Endothelial cell of umbilical vein (primary cell): ENCODE measurements at regions not wholly inside any gene's neighbourhood (a gene's known extent, or its start where the extent isn't known, plus 50 kb on each side); places are given as distances from the start of the nearest gene placed in this dataset.

Experiments
- BruUV-seq: library from RNA; stranded (reverse); fragments of 400-500 nt; replicated peaks from 2 replicates; lab custom pipeline; 2021; lab: Mats Ljungman, UMichigan
- CTCF ChIA-PET: fragments of 300-600, 350-600 bp; sonication (Branson Sonifier 250); formaldehyde crosslinking; loops from one replicate; lab custom pipeline; 2021; ENCODE audit warnings: antibody characterized with exemption, inconsistent platforms; lab: Charles Lee
- POLR2A ChIA-PET: fragments of 300-600, 350-600 bp; sonication (Branson Sonifier 250); formaldehyde crosslinking; loops from one replicate; lab custom pipeline; 2021; ENCODE audit warnings: antibody characterized with exemption, inconsistent platforms; lab: Charles Lee
- DNase-seq: peaks from one replicate; pipeline ENCODE4 v3.0.0-alpha.2; 2011; ENCODE audit warnings: low read depth, low spot score
- FAIRE-seq: peaks from 2 replicates; lab custom pipeline; 2011; peaks lifted over from hg19 to GRCh38; lab: Jason Lieb, UNC
- H2AFZ ChIP-seq: 2 replicates; pipeline ENCODE4 v1.6.0; 2012; ENCODE audit warnings: low read depth, low read length, control low read depth, inconsistent platforms
- H3K27ac ChIP-seq: 2 replicates; pipeline ENCODE4 v1.5.1; 2011; ENCODE audit warnings: low read depth, mild to moderate bottlenecking, control low read depth, low read length, moderate library complexity; ENCODE audit not compliant: insufficient read depth
- H3K27me3 ChIP-seq, 2 experiments: 2 replicates each; pipeline versions ENCODE4 v1.6.0 to v1.6.1; 2011; ENCODE audit warnings: low read length in 2 of 2, mixed read lengths in 1 of 2; ENCODE audit not compliant: control insufficient read depth in 2 of 2, insufficient read depth in 2 of 2
- H3K36me3 ChIP-seq, 2 experiments: 2 replicates in 1 of 2; 3 replicates in 1 of 2; pipeline ENCODE4 v1.5.1; 2011; ENCODE audit warnings: low read length in 2 of 2, mild to moderate bottlenecking in 1 of 2, moderate library complexity in 1 of 2; ENCODE audit not compliant: control insufficient read depth in 2 of 2, insufficient read depth in 2 of 2; ENCODE audit errors: extremely low read depth in 1 of 2
- H3K4me1 ChIP-seq: 3 replicates; pipeline ENCODE4 v1.5.1; 2011; ENCODE audit warnings: mild to moderate bottlenecking, low read length; ENCODE audit not compliant: control insufficient read depth, insufficient read depth; ENCODE audit errors: extremely low read depth
- H3K4me2 ChIP-seq: 2 replicates; pipeline ENCODE4 v1.6.1; 2011; ENCODE audit warnings: low read length, control low read depth, mixed read lengths; ENCODE audit not compliant: insufficient read depth
- H3K4me3 ChIP-seq, 3 experiments: fragments of 200-600 bp in 1 of 3; sonication (generic), shearing (Covaris generic) in 1 of 3; replicated peaks in 1 of 3; 2 replicates each; pipeline ENCODE4 v1.5.1; 2011 to 2016; ENCODE audit warnings: control low read depth in 3 of 3, low read length in 3 of 3, mild to moderate bottlenecking in 2 of 3, inconsistent platforms in 1 of 3, low read depth in 1 of 3, moderate library complexity in 1 of 3; ENCODE audit not compliant: insufficient read depth in 1 of 3
- H3K79me2 ChIP-seq: 2 replicates; pipeline ENCODE4 v1.6.0; 2012; ENCODE audit warnings: low read length, inconsistent platforms; ENCODE audit not compliant: control insufficient read depth, insufficient read depth
- H3K9ac ChIP-seq: replicated peaks from 2 replicates; pipeline ENCODE3; 2011; ENCODE audit warnings: low read length, control low read depth; ENCODE audit not compliant: insufficient read depth; ENCODE audit errors: extremely low read depth
- H3K9me1 ChIP-seq: replicated peaks from 3 replicates; pipeline ENCODE4 v1.6.0; 2011; ENCODE audit warnings: mild to moderate bottlenecking, low read length; ENCODE audit not compliant: control insufficient read depth, insufficient read depth; ENCODE audit errors: extremely low read depth
- H3K9me3 ChIP-seq: replicated peaks from 2 replicates; pipeline ENCODE4 v1.5.1; 2012; ENCODE audit warnings: low read length, inconsistent platforms; ENCODE audit not compliant: control insufficient read depth, insufficient read depth
- H4K20me1 ChIP-seq: replicated peaks from 2 replicates; pipeline ENCODE3; 2011; ENCODE audit warnings: mild to moderate bottlenecking, low read length; ENCODE audit not compliant: control insufficient read depth, insufficient read depth; ENCODE audit errors: extremely low read depth
- CTCF ChIP-seq, 2 donors: IDR thresholded peaks; 1 replicate in 1 of 2; 2 replicates in 1 of 2; pipeline ENCODE4 v1.5.1; 2011; ENCODE audit warnings: low read length in 2 of 2, mild to moderate bottlenecking in 2 of 2, moderate library complexity in 2 of 2, control low read depth in 1 of 2, inconsistent platforms in 1 of 2, low read depth in 1 of 2; ENCODE audit not compliant: insufficient read depth in 1 of 2; ENCODE audit errors: extremely low read depth in 1 of 2
- EZH2 ChIP-seq: IDR thresholded peaks from 2 replicates; pipeline ENCODE4 v1.6.1; 2012; ENCODE audit warnings: borderline replicate concordance, low read depth, mild to moderate bottlenecking, moderate library complexity, low read length, inconsistent platforms; ENCODE audit not compliant: severe bottlenecking
- FOS ChIP-seq: IDR thresholded peaks from 2 replicates; pipeline ENCODE4 v1.6.1; 2011; ENCODE audit warnings: mild to moderate bottlenecking, low read length, moderate library complexity, borderline replicate concordance; ENCODE audit not compliant: insufficient read depth
- GATA2 ChIP-seq: IDR thresholded peaks from 2 replicates; pipeline ENCODE4 v1.7.0; 2011; ENCODE audit warnings: low read depth, mild to moderate bottlenecking, moderate library complexity, mixed read lengths, low read length; ENCODE audit not compliant: insufficient read length, insufficient read depth
- JUN ChIP-seq: IDR thresholded peaks from 2 replicates; pipeline ENCODE4 v1.6.1; 2011; ENCODE audit warnings: borderline replicate concordance, low read depth; ENCODE audit not compliant: insufficient read length, insufficient read depth
- MAX ChIP-seq: IDR thresholded peaks from 2 replicates; pipeline ENCODE4 v1.6.1; 2011; ENCODE audit not compliant: insufficient read depth, insufficient read length
- MYC ChIP-seq: IDR thresholded peaks from one replicate; pipeline ENCODE4 v1.6.1; 2011; ENCODE audit warnings: mild to moderate bottlenecking, low read depth, low read length
- POLR2A ChIP-seq: IDR thresholded peaks from 2 replicates; pipeline ENCODE4 v1.6.1; 2012; ENCODE audit warnings: low read depth, mild to moderate bottlenecking, control low read depth, low read length
- POLR2AphosphoS5 ChIP-seq: IDR thresholded peaks from 2 replicates; pipeline ENCODE4 v1.6.1; 2012; ENCODE audit warnings: low read depth, mild to moderate bottlenecking, control low read depth, low read length, moderate library complexity; ENCODE audit not compliant: insufficient read depth
- dilution Hi-C: fragments of 300-500 bp; cut with MboI; formaldehyde crosslinking; loops from one replicate; pipeline ENCODE4 v1.15.0; 2019; ENCODE audit warnings: low sequenced_read_pairs; ENCODE audit not compliant: extremely low pct_ligation_motif_present
- intact Hi-C: fragments of 100-400 bp; cut with micrococcal nuclease; formaldehyde crosslinking; loops from one replicate; pipeline ENCODE4 v1.10.0; 2022

- no peak for TF ChIP-seq CTCF (IDR thresholded peaks at IDR 0.05; ENCODE audit: extremely low read depth in 1 of 2, insufficient read depth in 1 of 2, low read depth in 1 of 2, low read length in 2 of 2)
- no peak for TF ChIP-seq MAX
- TF ChIP-seq JUN: no peak
- no peak for TF ChIP-seq FOS
- TF ChIP-seq EZH2: no peak
- TF ChIP-seq POLR2A: no peak
- TF ChIP-seq MYC: no peak
- TF ChIP-seq POLR2AphosphoS5: no peak
- no peak for TF ChIP-seq GATA2
- no peak overlapping the region for H3K4me3 ChIP-seq
- no peak overlapping the region for H3K9ac ChIP-seq
- DNase-seq (no peak), FAIRE-seq (no peak)
- H3K4me1 ChIP-seq: no peaks in the 10 kb centered on the region
- no peaks in the 10 kb centered on the region for H3K36me3 ChIP-seq
- no peaks in the 10 kb centered on the region for H3K79me2 ChIP-seq
- no peaks in the 10 kb centered on the region for H3K9me3 ChIP-seq
- dilution Hi-C loops (no loop called here), intact Hi-C loops (no loop called here)
- no peak overlapping the region for H3K27ac ChIP-seq
- H3K9me1 ChIP-seq: no peaks in the 10 kb centered on the region
- POLR2A ChIA-PET: no interaction called here
- no peaks in the 10 kb centered on the region for H3K27me3 ChIP-seq
- BruUV-seq: no TSS peak
- CTCF ChIA-PET: no interaction called here
- no peak overlapping the region for H2AFZ ChIP-seq
- H4K20me1 ChIP-seq: no peaks in the 10 kb centered on the region
- H3K4me2 ChIP-seq: no peak overlapping the region
Measured at GRCh38 chr7:109354000-109354399, 784.3 kb downstream of the DNAJB9 start.
